IPS-18a (cell line): ENCODE measurements at regions not wholly inside any gene's neighbourhood (a gene's known extent, or its start where the extent isn't known, plus 50 kb on each side); places are given as distances from the start of the nearest gene placed in this dataset.

Source experiments
- H3K27ac ChIP-seq: one replicate; pipeline ENCODE4 v1.5.1; 2013; ENCODE audit warnings: low read length
- H3K27me3 ChIP-seq: one replicate; pipeline ENCODE4 v1.6.1; 2013; ENCODE audit warnings: mild to moderate bottlenecking, low read length; ENCODE audit not compliant: control insufficient read depth, insufficient read depth
- H3K36me3 ChIP-seq: one replicate; pipeline ENCODE4 v1.6.1; 2013; ENCODE audit warnings: low read depth, low read length; ENCODE audit not compliant: control insufficient read depth
- H3K4me1 ChIP-seq: one replicate; pipeline ENCODE4 v1.6.1; 2013; ENCODE audit warnings: low read depth, low read length; ENCODE audit not compliant: control insufficient read depth
- H3K4me3 ChIP-seq: one replicate; pipeline ENCODE4 v1.5.1; 2013; ENCODE audit warnings: low read length
- H3K9ac ChIP-seq: one replicate; pipeline ENCODE4 v1.6.1; 2013; ENCODE audit warnings: mild to moderate bottlenecking, low read length, moderate library complexity
- H3K9me3 ChIP-seq: one replicate; pipeline ENCODE4 v1.6.1; 2013; ENCODE audit warnings: low read depth, low read length; ENCODE audit not compliant: control insufficient read depth

DNA sequence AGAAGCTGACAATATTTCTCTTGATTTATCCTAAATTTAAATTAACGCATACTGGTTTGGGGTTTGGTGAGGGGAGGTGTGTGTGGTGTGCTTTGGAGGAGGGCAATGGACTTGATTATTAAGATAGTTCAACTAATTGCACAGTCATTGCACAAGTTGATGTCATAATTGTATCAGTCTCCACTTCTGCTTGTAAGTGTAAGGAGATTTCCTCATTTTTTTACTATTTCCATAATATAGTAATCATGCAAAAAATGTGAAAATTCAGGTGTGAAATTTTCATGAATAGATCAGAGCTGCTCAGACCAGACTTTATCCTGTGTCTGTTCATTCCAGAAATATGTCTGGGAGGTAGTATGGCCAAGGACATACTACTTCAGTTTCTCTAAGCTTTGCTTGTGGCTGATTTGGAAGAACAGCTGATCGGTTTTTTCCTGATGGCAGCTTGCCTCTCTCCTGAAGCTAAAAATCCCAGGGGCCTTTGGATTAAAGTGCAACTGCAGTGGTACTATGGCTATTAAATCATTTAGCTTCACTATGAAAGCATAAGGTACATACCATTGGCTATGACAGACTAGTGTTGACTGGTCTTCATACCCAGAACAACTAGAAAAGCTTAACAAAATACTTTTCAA lies 201.8 kb upstream of the MIR17HG start:
- Histone ChIP-seq H3K27ac (no peak overlapping the region), H3K36me3 (no peaks in the 10 kb centered on the region), H3K27me3 (no peaks in the 10 kb centered on the region), H3K9me3 (no peaks in the 10 kb centered on the region), H3K4me3 (no peak overlapping the region), H3K4me1 (no peaks in the 10 kb centered on the region), H3K9ac (no peak overlapping the region)

DNA sequence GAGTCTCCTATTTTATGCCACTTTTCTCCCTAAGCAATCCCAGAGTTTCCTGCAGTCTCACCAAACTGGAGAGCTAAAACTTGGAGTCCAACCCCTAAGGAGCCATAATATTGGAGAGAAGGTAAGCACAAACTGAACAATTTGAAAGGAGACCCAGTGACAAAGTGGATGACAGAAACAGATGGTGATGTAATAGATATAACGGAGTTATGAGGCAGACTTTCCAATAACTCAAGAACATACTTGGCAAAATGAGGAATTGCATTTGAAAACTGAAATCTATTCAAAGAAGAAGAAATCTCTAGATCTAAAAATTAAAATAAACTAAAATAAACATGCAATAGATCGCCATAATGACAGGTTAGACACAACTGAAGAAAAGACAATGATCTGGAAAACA lies 200.9 kb upstream of the MIR17HG start:
- Histone ChIP-seq H3K9ac (no peak overlapping the region), H3K27me3 (no peaks in the 10 kb centered on the region), H3K4me1 (no peaks in the 10 kb centered on the region), H3K36me3 (no peaks in the 10 kb centered on the region), H3K9me3 (no peaks in the 10 kb centered on the region), H3K4me3 (no peak overlapping the region), H3K27ac (no peak overlapping the region)

DNA sequence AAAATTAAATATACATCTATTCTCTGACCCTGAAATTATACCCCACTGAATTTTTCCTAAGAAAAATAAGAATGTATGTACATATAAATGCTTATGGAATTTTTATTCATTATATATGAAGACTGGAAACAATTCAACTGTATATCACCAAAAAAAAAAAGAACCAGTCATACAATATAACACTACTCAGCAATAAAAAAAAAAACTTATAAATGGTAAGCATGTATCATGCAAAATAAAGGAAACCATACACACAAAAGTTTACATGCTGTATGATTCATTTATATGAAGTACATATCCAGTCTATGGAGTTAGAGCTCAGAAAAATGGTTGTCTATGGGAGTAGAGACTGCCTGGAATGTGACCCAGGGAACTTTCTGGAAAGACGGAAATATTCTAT lies 199.4 kb upstream of the MIR17HG start:
- H3K9ac ChIP-seq: no peak overlapping the region
- no peak overlapping the region for H3K4me3 ChIP-seq
- H3K36me3 ChIP-seq: no peaks in the 10 kb centered on the region
- no peaks in the 10 kb centered on the region for H3K4me1 ChIP-seq
- H3K9me3 ChIP-seq: no peaks in the 10 kb centered on the region
- no peaks in the 10 kb centered on the region for H3K27me3 ChIP-seq
- no peak overlapping the region for H3K27ac ChIP-seq

DNA sequence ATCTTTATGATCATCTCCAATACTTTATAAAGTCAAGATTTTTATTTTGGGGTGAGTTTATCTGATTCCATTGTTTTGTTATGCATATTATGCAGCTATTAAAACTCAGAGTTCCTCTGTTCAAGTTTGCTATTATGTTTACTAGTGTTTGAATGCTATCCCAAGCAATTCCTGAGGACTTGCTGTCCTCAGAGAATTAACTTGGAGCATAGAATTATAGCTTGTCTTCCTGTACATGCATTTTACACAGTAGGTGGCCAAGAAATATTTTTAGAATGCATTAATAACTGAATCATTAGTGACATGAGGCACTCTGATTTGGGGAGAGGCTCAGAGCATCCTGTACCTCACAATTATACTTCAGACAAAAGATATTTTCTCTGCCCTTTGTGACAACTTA lies 195.6 kb upstream of the MIR17HG start:
- Histone ChIP-seq H3K27me3 (no peaks in the 10 kb centered on the region), H3K9ac (no peak overlapping the region), H3K4me1 (peaks cover 14% of the 10 kb centered on the region), H3K36me3 (no peaks in the 10 kb centered on the region), H3K27ac (no peak overlapping the region), H3K4me3 (no peak overlapping the region), H3K9me3 (no peaks in the 10 kb centered on the region)

DNA sequence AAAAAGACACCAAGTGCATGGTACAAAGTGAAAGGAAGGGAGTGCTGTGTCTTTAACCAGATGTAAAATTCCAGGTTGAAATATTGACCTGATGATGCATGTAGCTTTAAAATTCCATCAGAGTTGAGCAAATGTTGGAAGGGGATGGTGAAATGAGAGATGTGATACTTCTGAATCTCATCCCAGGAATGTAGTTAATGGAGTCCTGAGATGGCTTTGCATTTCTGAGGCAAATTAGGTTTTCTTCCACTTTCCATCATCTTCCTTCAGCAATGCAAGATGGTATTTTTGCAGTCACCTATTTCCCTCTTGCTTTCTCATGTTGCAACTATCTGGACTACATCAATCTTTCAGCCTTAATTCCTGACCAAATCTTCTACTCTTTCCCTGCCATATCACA lies 194.1 kb upstream of the MIR17HG start:
- no peaks in the 10 kb centered on the region for H3K9me3 ChIP-seq
- H3K36me3 ChIP-seq: no peaks in the 10 kb centered on the region
- no peak overlapping the region for H3K27ac ChIP-seq
- no peak overlapping the region for H3K4me3 ChIP-seq
- no peak overlapping the region for H3K9ac ChIP-seq
- H3K4me1 ChIP-seq: peaks cover 14% of the 10 kb centered on the region
- no peaks in the 10 kb centered on the region for H3K27me3 ChIP-seq

DNA sequence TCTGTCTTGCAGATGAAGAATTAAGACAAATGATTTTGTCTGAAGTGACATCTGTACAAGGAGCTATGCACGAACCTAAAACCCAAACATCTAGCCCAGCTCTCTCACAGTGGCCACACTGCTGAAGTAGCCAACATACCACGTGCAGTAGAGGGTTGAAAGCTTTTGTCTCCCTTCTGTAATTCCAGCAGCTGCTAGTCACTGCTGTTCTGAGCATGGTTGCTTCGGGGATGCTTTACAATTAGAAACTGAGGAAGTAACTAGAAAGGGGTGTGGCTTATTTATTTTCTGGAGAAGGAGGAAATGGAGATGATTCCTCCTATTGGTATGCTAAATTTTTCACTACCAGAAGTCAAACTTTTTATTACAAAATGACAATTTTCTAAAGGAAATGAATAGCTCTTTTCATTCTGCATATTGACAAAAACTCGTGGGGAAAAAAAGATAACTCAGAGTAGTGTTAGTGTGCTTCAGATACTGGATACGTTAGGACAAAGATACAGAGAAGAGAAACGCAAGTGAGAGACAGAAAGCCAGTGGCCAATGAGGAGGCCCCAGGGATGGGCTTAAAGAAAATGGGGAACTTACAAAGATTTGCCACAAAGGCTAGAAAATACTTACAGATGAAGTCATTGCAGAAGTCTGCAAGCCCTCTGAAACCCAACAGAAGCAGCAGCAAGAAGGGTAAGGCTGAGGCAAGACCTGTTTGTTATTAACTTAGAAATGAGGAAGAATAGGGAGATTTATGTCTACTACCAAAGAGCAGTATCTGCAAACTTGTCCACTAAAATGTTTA lies 192.7 kb upstream of the MIR17HG start:
- no peak overlapping the region for H3K9ac ChIP-seq

DNA sequence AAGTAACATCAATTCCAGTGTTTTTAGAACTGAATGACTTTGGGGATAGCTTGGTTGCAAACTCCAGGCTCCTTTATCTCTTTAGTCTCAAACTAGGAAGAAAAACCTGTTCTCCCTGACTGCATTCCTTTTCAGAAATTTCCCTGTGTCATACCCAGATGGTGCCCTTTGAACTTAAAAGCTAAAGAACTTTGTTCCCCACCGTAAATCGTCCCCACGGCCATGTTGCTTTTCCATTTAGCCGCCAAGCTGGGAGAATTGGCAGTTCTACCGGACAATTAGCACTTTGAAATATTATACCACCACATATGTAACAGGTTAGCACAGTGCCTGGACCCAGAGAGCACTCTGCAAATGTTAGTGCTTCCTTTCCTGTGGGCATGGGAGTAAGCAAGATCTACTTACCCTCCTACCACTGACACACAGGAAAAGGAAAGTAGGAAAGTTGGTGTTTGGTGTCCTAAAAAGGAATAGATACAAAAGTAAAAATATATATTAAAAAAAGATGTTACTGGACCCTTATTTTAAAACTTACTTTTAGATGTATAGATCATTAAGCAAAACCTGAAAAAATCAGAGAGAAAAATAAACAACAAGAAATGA lies 191.9 kb upstream of the MIR17HG start:
- Histone ChIP-seq H3K4me1 (peaks cover 14% of the 10 kb centered on the region), H3K27me3 (no peaks in the 10 kb centered on the region), H3K27ac (no peak overlapping the region), H3K4me3 (no peak overlapping the region), H3K9ac (no peak overlapping the region), H3K9me3 (no peaks in the 10 kb centered on the region), H3K36me3 (no peaks in the 10 kb centered on the region)

More for the DNA sequence above, 192.7 kb upstream of the MIR17HG start:
- Histone ChIP-seq H3K4me3 (no peak overlapping the region), H3K36me3 (no peaks in the 10 kb centered on the region), H3K4me1 (peaks cover 14% of the 10 kb centered on the region), H3K27me3 (no peaks in the 10 kb centered on the region), H3K27ac (no peak overlapping the region), H3K9me3 (no peaks in the 10 kb centered on the region)

DNA sequence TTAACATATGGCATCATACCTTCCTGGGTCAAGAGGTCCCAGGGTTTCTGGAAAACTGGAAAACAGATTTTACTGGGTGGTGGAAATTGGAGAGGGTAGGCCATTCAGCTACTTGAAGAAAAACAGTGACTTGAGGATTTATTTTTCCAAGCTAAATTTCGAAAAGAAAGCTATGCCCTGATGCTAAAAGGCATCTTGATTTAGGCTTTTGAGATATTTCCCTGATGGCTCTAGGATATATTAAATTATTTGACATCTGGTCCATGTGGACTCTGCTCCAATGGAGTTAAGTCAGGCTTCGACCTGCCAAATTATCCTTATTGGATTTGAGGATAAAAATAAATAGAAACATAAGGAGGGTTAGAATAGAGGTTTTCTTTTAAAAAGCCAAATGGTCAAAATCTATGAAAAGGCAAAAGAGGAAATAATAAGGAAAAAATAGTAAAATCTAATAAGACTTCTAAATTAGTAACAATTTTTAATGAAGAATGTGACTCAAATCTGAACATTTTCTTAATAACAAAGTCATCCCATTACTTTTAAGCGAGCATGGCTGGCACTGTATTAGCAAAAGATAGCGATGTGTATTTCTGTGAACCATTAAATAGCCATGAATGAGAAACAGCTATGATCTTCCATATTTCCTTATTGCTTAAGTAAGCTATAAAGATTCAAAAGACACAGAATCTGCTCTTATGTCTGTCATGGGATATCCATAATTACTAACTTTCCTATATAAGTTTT lies 190.0 kb upstream of the MIR17HG start:
- Histone ChIP-seq H3K27me3 (no peaks in the 10 kb centered on the region), H3K9ac (no peak overlapping the region), H3K9me3 (no peaks in the 10 kb centered on the region), H3K27ac (no peak overlapping the region), H3K4me1 (peaks cover 14% of the 10 kb centered on the region), H3K4me3 (no peak overlapping the region), H3K36me3 (no peaks in the 10 kb centered on the region)

DNA sequence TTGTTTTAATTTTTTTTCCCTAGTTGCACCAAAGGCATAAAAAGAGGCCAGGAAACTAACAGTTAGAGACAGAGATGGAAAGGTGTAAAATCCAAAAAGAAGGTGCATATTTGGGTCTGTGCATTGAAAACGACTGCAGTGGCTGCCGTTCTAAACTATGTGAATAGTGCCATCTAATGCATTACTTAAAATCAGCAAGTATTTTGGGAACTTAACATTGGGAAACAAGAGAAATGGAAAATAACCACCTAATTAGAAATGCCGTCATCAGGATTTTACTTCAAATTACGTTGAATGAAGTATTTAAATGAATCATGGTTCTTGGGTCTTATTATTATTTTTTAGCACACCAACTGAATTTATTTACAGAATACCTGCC lies 189.5 kb upstream of the MIR17HG start:
- no peak overlapping the region for H3K27ac ChIP-seq
- no peak overlapping the region for H3K9ac ChIP-seq
- no peaks in the 10 kb centered on the region for H3K36me3 ChIP-seq
- peaks cover 14% of the 10 kb centered on the region for H3K4me1 ChIP-seq
- no peaks in the 10 kb centered on the region for H3K9me3 ChIP-seq
- H3K27me3 ChIP-seq: no peaks in the 10 kb centered on the region
- H3K4me3 ChIP-seq: no peak overlapping the region

DNA sequence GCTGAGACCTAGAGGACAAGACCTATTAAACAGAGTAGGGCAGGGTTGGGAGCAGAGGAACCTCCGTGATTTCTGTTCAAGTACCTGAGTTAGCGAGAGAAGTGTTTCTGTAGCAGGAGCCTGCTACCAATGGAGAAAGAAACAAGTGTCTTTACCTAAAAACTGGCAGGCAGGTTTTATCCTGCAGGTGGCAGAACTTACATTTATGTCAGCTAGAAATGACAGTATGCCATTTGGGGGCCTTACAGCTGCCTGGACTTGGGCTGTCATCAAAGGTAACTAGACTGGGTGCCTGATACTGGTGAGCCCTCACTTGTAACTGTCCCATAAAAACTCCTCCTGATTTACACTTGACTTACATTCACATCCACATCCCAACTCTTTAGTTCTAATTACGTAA lies 185.3 kb upstream of the MIR17HG start:
- H3K27me3 ChIP-seq: no peaks in the 10 kb centered on the region
- peaks cover 7% of the 10 kb centered on the region for H3K4me1 ChIP-seq
- no peak overlapping the region for H3K27ac ChIP-seq
- H3K36me3 ChIP-seq: no peaks in the 10 kb centered on the region
- H3K9me3 ChIP-seq: no peaks in the 10 kb centered on the region
- H3K9ac ChIP-seq: no peak overlapping the region
- H3K4me3 ChIP-seq: no peak overlapping the region

DNA sequence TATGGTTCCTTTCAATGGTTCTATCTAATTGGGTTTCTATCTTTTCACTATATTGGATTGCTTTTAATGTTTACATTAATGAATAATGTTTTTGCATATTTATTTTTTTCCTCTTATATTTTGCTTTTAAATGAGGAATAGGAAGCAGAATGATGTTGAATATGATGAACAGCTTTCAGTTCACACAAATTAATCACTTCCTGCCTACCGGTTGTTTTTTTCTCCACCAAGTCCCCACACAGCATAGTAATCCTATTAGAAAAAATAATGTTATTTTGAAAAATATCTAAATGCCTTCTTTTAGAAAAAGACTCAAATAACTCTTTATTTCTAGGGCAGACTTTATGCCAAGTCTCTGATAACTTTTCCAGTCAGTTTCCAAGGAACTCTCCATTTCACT lies 184.9 kb upstream of the MIR17HG start:
- H3K9ac ChIP-seq: no peak overlapping the region
- H3K27me3 ChIP-seq: no peaks in the 10 kb centered on the region
- no peak overlapping the region for H3K27ac ChIP-seq
- no peak overlapping the region for H3K4me3 ChIP-seq
- H3K4me1 ChIP-seq: peaks cover 7% of the 10 kb centered on the region
- H3K9me3 ChIP-seq: no peaks in the 10 kb centered on the region
- H3K36me3 ChIP-seq: no peaks in the 10 kb centered on the region
